ENCODE measurements at regions not wholly inside any gene's neighbourhood (a gene's known extent, or its start where the extent isn't known, plus 50 kb on each side); places are given as distances from the start of the nearest gene placed in this dataset.

GRCh38 chr9:118034701-118035100, 330.5 kb downstream of the TLR4 start:
- ATAC-seq: no peak

GRCh38 chr9:118038713-118039112, 334.5 kb downstream of the TLR4 start:
- peaks cover 0 to 15% (median 0%) of the 10 kb centered on the region in 5 donors for H3K27me3 Mint-ChIP-seq

More at GRCh38 chr9:118034701-118035100, 330.5 kb downstream of the TLR4 start:
- no peaks in the 10 kb centered on the region for H3K27me3 ChIP-seq (ENCODE audit: control insufficient read depth in 2 of 2, insufficient read depth in 2 of 2, low read length in 2 of 2)
- no peaks in the 10 kb centered on the region for H3K4me1 ChIP-seq (ENCODE audit: control insufficient read depth in 2 of 2, insufficient read depth in 2 of 2, low read length in 2 of 2)
- intact Hi-C loops (cut with micrococcal nuclease): no loop called here
- peaks cover 0 to 13% (median 0%) of the 10 kb centered on the region in 11 donors for H3K9me3 Mint-ChIP-seq
- DNase-seq: no peak
- POLR2A ChIA-PET: no interaction called here
- peaks cover 0 to 21% (median 3%) of the 10 kb centered on the region in 5 donors for H3K27me3 Mint-ChIP-seq
- H3K4me3 Mint-ChIP-seq: no peak overlapping the region
- H3K36me3 Mint-ChIP-seq: no peaks in the 10 kb centered on the region
- CTCF ChIA-PET: no interaction called here
- H3K27ac Mint-ChIP-seq: no peak overlapping the region
- no peaks in the 10 kb centered on the region for H3K9me3 ChIP-seq (ENCODE audit: control insufficient read depth in 2 of 3, low read length in 3 of 3)
- no peak overlapping the region for H3K4me3 ChIP-seq (ENCODE audit: low read length)
- H3K4me1 Mint-ChIP-seq: peaks cover 0 to 1% (median 0%) of the 10 kb centered on the region in 7 donors
- H3K27ac ChIP-seq (ENCODE audit: low read depth, low read length): no peak overlapping the region
- no peaks in the 10 kb centered on the region for H3K36me3 ChIP-seq (ENCODE audit: control insufficient read depth in 2 of 3, insufficient read depth in 3 of 3, low read length in 3 of 3)

GRCh38 chr9:118058227-118058626, 354.0 kb downstream of the TLR4 start:
- Histone ChIP-seq H3K4me3 (ENCODE audit: low read length) (no peak overlapping the region), H3K27me3 (ENCODE audit: control insufficient read depth in 2 of 2, insufficient read depth in 2 of 2, low read length in 2 of 2) (no peaks in the 10 kb centered on the region), H3K9me3 (ENCODE audit: control insufficient read depth in 2 of 3, low read length in 3 of 3) (no peaks in the 10 kb centered on the region), H3K27ac (ENCODE audit: low read depth, low read length) (no peak overlapping the region), H3K4me1 (ENCODE audit: control insufficient read depth in 2 of 2, insufficient read depth in 2 of 2, low read length in 2 of 2) (no peaks in the 10 kb centered on the region), H3K36me3 (ENCODE audit: control insufficient read depth in 2 of 3, insufficient read depth in 3 of 3, low read length in 3 of 3) (no peaks in the 10 kb centered on the region)
- ChIA-PET CTCF (no interaction called here), POLR2A (interaction anchor here (0.6 kb wide), 1 partner anchor 8 kb away, joined by 3 read pairs; no protein-coding TSS in a partner anchor)
- DNase-seq (no peak), ATAC-seq (no peak)
- Mint-ChIP-seq H3K27ac (no peak overlapping the region), H3K36me3 (peaks cover 0 to 3% (median 0%) of the 10 kb centered on the region in 5 donors), H3K4me1 (no peaks in the 10 kb centered on the region), H3K9me3 (peaks cover 0 to 28% (median 2%) of the 10 kb centered on the region in 11 donors), H3K4me3 (no peak overlapping the region), H3K27me3 (peaks cover 0 to 4% (median 0%) of the 10 kb centered on the region in 5 donors)
- intact Hi-C loops (cut with micrococcal nuclease): no loop called here

More at GRCh38 chr9:118038713-118039112, 334.5 kb downstream of the TLR4 start:
- Histone ChIP-seq H3K27me3 (ENCODE audit: control insufficient read depth in 2 of 2, insufficient read depth in 2 of 2, low read length in 2 of 2) (no peaks in the 10 kb centered on the region), H3K27ac (ENCODE audit: low read depth, low read length) (no peak overlapping the region), H3K4me3 (ENCODE audit: low read length) (no peak overlapping the region), H3K4me1 (ENCODE audit: control insufficient read depth in 2 of 2, insufficient read depth in 2 of 2, low read length in 2 of 2) (no peaks in the 10 kb centered on the region), H3K9me3 (ENCODE audit: control insufficient read depth in 2 of 3, low read length in 3 of 3) (no peaks in the 10 kb centered on the region), H3K36me3 (ENCODE audit: control insufficient read depth in 2 of 3, insufficient read depth in 3 of 3, low read length in 3 of 3) (no peaks in the 10 kb centered on the region)
- no peak overlapping the region for H3K27ac Mint-ChIP-seq
- ChIA-PET POLR2A (no interaction called here), CTCF (no interaction called here)
- DNase-seq (no peak), ATAC-seq (no peak)
- intact Hi-C loops (cut with micrococcal nuclease): no loop called here
- H3K36me3 Mint-ChIP-seq: no peaks in the 10 kb centered on the region
- peaks cover 0 to 7% (median 0%) of the 10 kb centered on the region in 11 donors for H3K9me3 Mint-ChIP-seq
- no peaks in the 10 kb centered on the region for H3K4me1 Mint-ChIP-seq
- H3K4me3 Mint-ChIP-seq: no peak overlapping the region

GRCh38 chr9:118059484-118060278, 355.5 kb downstream of the TLR4 start:
- Mint-ChIP-seq H3K36me3 (peaks cover 0 to 3% (median 0%) of the 10 kb centered on the region in 5 donors), H3K9me3 (peaks cover 0 to 21% (median 3%) of the 10 kb centered on the region in 11 donors), H3K27me3 (peaks cover 0 to 4% (median 0%) of the 10 kb centered on the region in 5 donors), H3K4me3 (no peak overlapping the region), H3K4me1 (no peaks in the 10 kb centered on the region), H3K27ac (no peak overlapping the region)
- Histone ChIP-seq H3K9me3 (ENCODE audit: control insufficient read depth in 2 of 3, low read length in 3 of 3) (no peaks in the 10 kb centered on the region), H3K36me3 (ENCODE audit: control insufficient read depth in 2 of 3, insufficient read depth in 3 of 3, low read length in 3 of 3) (no peaks in the 10 kb centered on the region), H3K4me3 (ENCODE audit: low read length) (no peak overlapping the region), H3K27me3 (ENCODE audit: control insufficient read depth in 2 of 2, insufficient read depth in 2 of 2, low read length in 2 of 2) (no peaks in the 10 kb centered on the region), H3K27ac (ENCODE audit: low read depth, low read length) (no peak overlapping the region), H3K4me1 (ENCODE audit: control insufficient read depth in 2 of 2, insufficient read depth in 2 of 2, low read length in 2 of 2) (no peaks in the 10 kb centered on the region)
- DNase-seq: no peak
- intact Hi-C loops (cut with micrococcal nuclease): no loop called here
- ChIA-PET CTCF (no interaction called here), POLR2A (no interaction called here)
- no peak for ATAC-seq

GRCh38 chr9:118083161-118083560, 379.0 kb downstream of the TLR4 start:
- Histone ChIP-seq H3K4me1 (ENCODE audit: control insufficient read depth in 2 of 2, insufficient read depth in 2 of 2, low read length in 2 of 2) (no peaks in the 10 kb centered on the region), H3K4me3 (ENCODE audit: low read length) (no peak overlapping the region), H3K27ac (ENCODE audit: low read depth, low read length) (no peak overlapping the region), H3K27me3 (ENCODE audit: control insufficient read depth in 2 of 2, insufficient read depth in 2 of 2, low read length in 2 of 2) (no peaks in the 10 kb centered on the region), H3K36me3 (ENCODE audit: control insufficient read depth in 2 of 3, insufficient read depth in 3 of 3, low read length in 3 of 3) (no peaks in the 10 kb centered on the region), H3K9me3 (ENCODE audit: control insufficient read depth in 2 of 3, low read length in 3 of 3) (no peaks in the 10 kb centered on the region)
- ChIA-PET POLR2A (no interaction called here), CTCF (no interaction called here)
- ATAC-seq: no peak
- peaks cover 0 to 4% (median 0%) of the 10 kb centered on the region in 11 donors for H3K9me3 Mint-ChIP-seq
- no peaks in the 10 kb centered on the region for H3K27me3 Mint-ChIP-seq
- H3K4me1 Mint-ChIP-seq: no peaks in the 10 kb centered on the region
- no peaks in the 10 kb centered on the region for H3K36me3 Mint-ChIP-seq
- H3K4me3 Mint-ChIP-seq: no peak overlapping the region
- intact Hi-C loops (cut with micrococcal nuclease): no loop called here
- no peak overlapping the region for H3K27ac Mint-ChIP-seq
- DNase-seq: no peak

- H3K27me3 ChIP-seq (ENCODE audit: control insufficient read depth in 2 of 2, insufficient read depth in 2 of 2, low read length in 2 of 2): no peaks in the 10 kb centered on the region
- intact Hi-C loops (cut with micrococcal nuclease): no loop called here
- DNase-seq: no peak
- POLR2A ChIA-PET: no interaction called here
- no peak for ATAC-seq
- peaks cover 0 to 15% (median 0%) of the 10 kb centered on the region in 11 donors for H3K9me3 Mint-ChIP-seq
- H3K36me3 Mint-ChIP-seq: no peaks in the 10 kb centered on the region
- H3K27ac Mint-ChIP-seq: no peak overlapping the region
- no peak overlapping the region for H3K4me3 Mint-ChIP-seq
- H3K27me3 Mint-ChIP-seq: peaks cover 0 to 8% (median 0%) of the 10 kb centered on the region in 5 donors
- no peaks in the 10 kb centered on the region for H3K4me1 ChIP-seq (ENCODE audit: control insufficient read depth in 2 of 2, insufficient read depth in 2 of 2, low read length in 2 of 2)
- H3K9me3 ChIP-seq (ENCODE audit: control insufficient read depth in 2 of 3, low read length in 3 of 3): no peaks in the 10 kb centered on the region
- no peaks in the 10 kb centered on the region for H3K36me3 ChIP-seq (ENCODE audit: control insufficient read depth in 2 of 3, insufficient read depth in 3 of 3, low read length in 3 of 3)
- H3K4me3 ChIP-seq (ENCODE audit: low read length): no peak overlapping the region
- no peaks in the 10 kb centered on the region for H3K4me1 Mint-ChIP-seq
- CTCF ChIA-PET: no interaction called here
- H3K27ac ChIP-seq (ENCODE audit: low read depth, low read length): no peak overlapping the region
Observed at GRCh38 chr9:118088090-118088489, 383.9 kb downstream of the TLR4 start.

- no peaks in the 10 kb centered on the region for H3K9me3 ChIP-seq (ENCODE audit: control insufficient read depth in 2 of 3, low read length in 3 of 3)
- H3K9me3 Mint-ChIP-seq: peaks cover 0 to 15% (median 0%) of the 10 kb centered on the region in 11 donors
- H3K4me1 Mint-ChIP-seq: no peaks in the 10 kb centered on the region
- DNase-seq (no peak), ATAC-seq (no peak)
- no peak overlapping the region for H3K4me3 Mint-ChIP-seq
- no peak overlapping the region for H3K4me3 ChIP-seq (ENCODE audit: low read length)
- POLR2A ChIA-PET: no interaction called here
- no peaks in the 10 kb centered on the region for H3K36me3 ChIP-seq (ENCODE audit: control insufficient read depth in 2 of 3, insufficient read depth in 3 of 3, low read length in 3 of 3)
- H3K27ac Mint-ChIP-seq: no peak overlapping the region
- no peaks in the 10 kb centered on the region for H3K4me1 ChIP-seq (ENCODE audit: control insufficient read depth in 2 of 2, insufficient read depth in 2 of 2, low read length in 2 of 2)
- CTCF ChIA-PET: no interaction called here
- H3K36me3 Mint-ChIP-seq: no peaks in the 10 kb centered on the region
- peaks cover 0 to 8% (median 0%) of the 10 kb centered on the region in 5 donors for H3K27me3 Mint-ChIP-seq
- intact Hi-C loops (cut with micrococcal nuclease): no loop called here
- H3K27me3 ChIP-seq (ENCODE audit: control insufficient read depth in 2 of 2, insufficient read depth in 2 of 2, low read length in 2 of 2): no peaks in the 10 kb centered on the region
- H3K27ac ChIP-seq (ENCODE audit: low read depth, low read length): no peak overlapping the region
Observed at GRCh38 chr9:118091226-118091625, 387.0 kb downstream of the TLR4 start.

All from naive thymus-derived CD4-positive, alpha-beta T cell (primary cell).